Neuronal stem cell (in vitro differentiated cells): ENCODE measurements at regions not wholly inside any gene's neighbourhood (a gene's known extent, or its start where the extent isn't known, plus 50 kb on each side); places are given as distances from the start of the nearest gene placed in this dataset.

Experiments
- DNase-seq: peaks from one replicate; pipeline ENCODE4 v3.0.0-alpha.2; 2013; ENCODE audit warnings: low spot score
- H2AFZ ChIP-seq: one replicate; pipeline ENCODE4 v1.6.1; 2013; ENCODE audit warnings: mild to moderate bottlenecking, low read length, inconsistent platforms
- H2AK5ac ChIP-seq: 2 replicates; pipeline ENCODE4 v1.6.1; 2013; ENCODE audit warnings: low read depth, mild to moderate bottlenecking, inconsistent platforms, low read length, moderate library complexity, mixed read lengths
- H2BK120ac ChIP-seq: 2 replicates; pipeline ENCODE4 v1.6.1; 2013; ENCODE audit warnings: low read depth, mild to moderate bottlenecking, inconsistent platforms, low read length, moderate library complexity, mixed read lengths
- H2BK12ac ChIP-seq: one replicate; pipeline ENCODE4 v1.6.1; 2013; ENCODE audit warnings: low read length, inconsistent platforms
- H2BK15ac ChIP-seq: 2 replicates; pipeline ENCODE4 v1.6.1; 2013; ENCODE audit warnings: mild to moderate bottlenecking, low read length, inconsistent platforms, mixed read lengths
- H2BK5ac ChIP-seq: one replicate; pipeline ENCODE4 v1.6.1; 2013; ENCODE audit warnings: inconsistent platforms, mild to moderate bottlenecking, low read length, moderate library complexity
- H3K14ac ChIP-seq: one replicate; pipeline ENCODE4 v1.6.1; 2013; ENCODE audit warnings: low read length, inconsistent platforms
- H3K18ac ChIP-seq: 2 replicates; pipeline ENCODE4 v1.6.1; 2013; ENCODE audit warnings: low read length, inconsistent platforms
- H3K23ac ChIP-seq: 2 replicates; pipeline ENCODE4 v1.6.1; 2013; ENCODE audit warnings: low read depth, mild to moderate bottlenecking, mixed read lengths, low read length, inconsistent platforms; ENCODE audit not compliant: poor library complexity
- H3K27ac ChIP-seq: replicated peaks from 3 replicates; pipeline ENCODE4 v1.5.1; 2013; ENCODE audit warnings: low read length, inconsistent platforms
- H3K27me3 ChIP-seq, 3 experiments: 2 replicates each; pipeline ENCODE4 v1.6.1; 2013; ENCODE audit warnings: low read length in 3 of 3, mild to moderate bottlenecking in 2 of 3, inconsistent platforms in 1 of 3, low read depth in 1 of 3, mixed read lengths in 1 of 3, moderate library complexity in 1 of 3; ENCODE audit not compliant: control insufficient read depth in 3 of 3, insufficient read depth in 3 of 3
- H3K36me3 ChIP-seq, 2 donors: replicated peaks in 1 of 2; 2 replicates each; pipeline ENCODE4 v1.6.1; 2013; ENCODE audit warnings: low read length in 2 of 2; ENCODE audit not compliant: control insufficient read depth in 2 of 2, insufficient read depth in 2 of 2
- H3K4ac ChIP-seq: 2 replicates; pipeline ENCODE4 v1.6.1; 2013; ENCODE audit warnings: inconsistent platforms, mild to moderate bottlenecking, low read length, moderate library complexity
- H3K4me1 ChIP-seq, 2 donors: 1 replicate in 1 of 2; 2 replicates in 1 of 2; pipeline ENCODE4 v1.6.1; 2013; ENCODE audit warnings: low read length in 2 of 2, low read depth in 1 of 2; ENCODE audit not compliant: control insufficient read depth in 2 of 2, insufficient read depth in 1 of 2
- H3K4me2 ChIP-seq: one replicate; pipeline ENCODE4 v1.6.1; 2013; ENCODE audit warnings: mild to moderate bottlenecking, low read length, inconsistent platforms; ENCODE audit not compliant: insufficient read depth, poor library complexity, severe bottlenecking
- H3K4me3 ChIP-seq, 2 donors: 2 replicates each; pipeline ENCODE4 v1.5.1; 2013; ENCODE audit warnings: low read length in 2 of 2, mild to moderate bottlenecking in 2 of 2, inconsistent platforms in 1 of 2, moderate library complexity in 1 of 2
- H3K79me1 ChIP-seq: one replicate; pipeline ENCODE4 v1.6.1; 2013; ENCODE audit warnings: low read depth, mild to moderate bottlenecking, inconsistent platforms, low read length, moderate library complexity
- H3K9ac ChIP-seq: one replicate; pipeline ENCODE4 v1.6.1; 2013; ENCODE audit warnings: mild to moderate bottlenecking, low read depth, low read length, inconsistent platforms; ENCODE audit not compliant: poor library complexity
- H3K9me3 ChIP-seq, 2 donors: replicated peaks in 1 of 2; 2 replicates each; pipeline versions ENCODE3 to v1.6.1; 2013; ENCODE audit warnings: low read length in 2 of 2, mild to moderate bottlenecking in 2 of 2, inconsistent platforms in 1 of 2, low read depth in 1 of 2, mixed read lengths in 1 of 2, moderate library complexity in 1 of 2; ENCODE audit not compliant: control insufficient read depth in 2 of 2, insufficient read depth in 1 of 2
- H4K8ac ChIP-seq: one replicate; pipeline ENCODE4 v1.6.1; 2013; ENCODE audit warnings: low read depth, mild to moderate bottlenecking, inconsistent platforms, low read length, moderate library complexity
- H4K91ac ChIP-seq: one replicate; pipeline ENCODE4 v1.6.1; 2013; ENCODE audit warnings: low read length, low read depth, mild to moderate bottlenecking, inconsistent platforms; ENCODE audit not compliant: poor library complexity
- WGBS, 2 donors: extraction: QIAGEN DNeasy Blood & Tissue Kit; methylation state at CpG; one replicate each; pipeline ENCODE4 v1.1.7; 2013; ENCODE audit warnings: missing lambda C conversion rate in 2 of 2, mixed read lengths in 1 of 2; ENCODE audit not compliant: insufficient read length in 2 of 2, insufficient replicate concordance in 1 of 2; ENCODE audit errors: extremely low coverage in 2 of 2; 5-methylcytosine and 5-hydroxymethylcytosine counted together

- Histone ChIP-seq H4K8ac (no peak overlapping the region), H3K4me3 (no peak overlapping the region), H3K4me1 (peaks cover 5 to 6% of the 10 kb centered on the region in 2 donors), H3K4ac (no peak overlapping the region), H3K14ac (no peak overlapping the region), H3K36me3 (no peaks in the 10 kb centered on the region), H3K9me3 (peaks cover 0 to 1% of the 10 kb centered on the region in 2 donors), H2AFZ (no peak overlapping the region), H3K18ac (no peak overlapping the region), H2AK5ac (no peak overlapping the region), H3K27ac (no peak overlapping the region), H2BK12ac (no peak overlapping the region), H3K79me1 (no peaks in the 10 kb centered on the region), H3K23ac (no peak overlapping the region), H2BK120ac (no peak overlapping the region), H3K9ac (no peak overlapping the region), H2BK15ac (no peak overlapping the region), H2BK5ac (no peak overlapping the region), H3K27me3 (no peaks in the 10 kb centered on the region), H4K91ac (no peak overlapping the region), H3K4me2 (no peak overlapping the region)
- no peak for DNase-seq
- no CpG with 5 or more reads among the region's 1 CpG for WGBS, 2 donors
Measured at GRCh38 chr5:124478264-124478663, 268.2 kb downstream of the ZNF608 start.

- H2BK120ac ChIP-seq = no peak overlapping the region
- H2BK12ac ChIP-seq = no peak overlapping the region
- H3K4me3 ChIP-seq = no peak overlapping the region
- H2AK5ac ChIP-seq = no peak overlapping the region
- no peaks in the 10 kb centered on the region for H3K27me3 ChIP-seq
- no peak overlapping the region for H2BK15ac ChIP-seq
- H3K27ac ChIP-seq = no peak overlapping the region
- peaks cover 5 to 6% of the 10 kb centered on the region in 2 donors for H3K4me1 ChIP-seq
- H3K18ac ChIP-seq = no peak overlapping the region
- H3K79me1 ChIP-seq = no peaks in the 10 kb centered on the region
- H3K9me3 ChIP-seq = peaks cover 0 to 4% of the 10 kb centered on the region in 2 donors
- H3K4ac ChIP-seq = no peak overlapping the region
- H3K4me2 ChIP-seq = no peak overlapping the region
- no peak overlapping the region for H3K23ac ChIP-seq
- no peak for DNase-seq
- peak overlapping the region; percentile 12 for H2AFZ ChIP-seq
- no peak overlapping the region for H3K9ac ChIP-seq
- no peak overlapping the region for H4K8ac ChIP-seq
- H2BK5ac ChIP-seq = no peak overlapping the region
- no peak overlapping the region for H3K14ac ChIP-seq
- H4K91ac ChIP-seq = no peak overlapping the region
- WGBS, 2 donors = no CpG with 5 or more reads among the region's 2 CpGs
- no peaks in the 10 kb centered on the region for H3K36me3 ChIP-seq
Measured at GRCh38 chr5:124477577-124477976, 268.9 kb downstream of the ZNF608 start.

- DNase-seq = no peak
- no CpG with 5 or more reads among the region's 1 CpG for WGBS, 2 donors
- no peaks in the 10 kb centered on the region for H3K36me3 ChIP-seq
Measured at GRCh38 chr5:124477062-124477461, 269.4 kb downstream of the ZNF608 start.

DNA sequence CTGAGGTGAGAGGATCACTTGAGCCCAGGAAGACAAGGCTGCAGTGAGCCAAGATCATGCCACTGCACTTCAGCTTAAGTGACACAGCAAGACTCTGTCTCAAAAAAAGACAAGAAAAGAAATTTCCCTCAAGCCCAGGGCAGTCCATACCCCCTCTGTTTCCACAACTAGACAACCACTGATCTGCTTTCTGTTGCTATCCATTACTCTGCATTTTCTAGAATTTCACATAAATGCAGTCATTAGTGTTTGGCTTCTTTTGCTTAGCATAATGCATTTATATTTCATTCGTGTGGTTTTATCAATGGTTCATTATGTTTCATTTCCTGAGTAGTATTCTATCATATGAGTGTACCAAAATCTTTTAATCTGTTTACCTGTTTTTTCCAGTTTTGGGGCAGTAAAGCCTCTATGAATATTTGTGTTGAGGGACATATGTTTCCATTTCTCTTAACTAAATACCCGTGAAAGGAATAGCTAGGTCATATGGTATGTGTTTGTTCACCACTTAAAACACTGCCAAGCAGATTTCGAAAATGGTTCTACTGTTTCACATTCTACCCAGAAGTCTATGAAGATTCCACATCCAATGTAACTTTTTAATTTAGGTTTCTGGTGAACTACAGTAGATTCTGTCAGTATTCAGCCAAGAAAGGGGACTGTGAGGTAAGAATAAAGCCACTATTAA, 271.8 kb downstream of the ZNF608 start:
- H2BK15ac ChIP-seq = no peak overlapping the region
- H3K9ac ChIP-seq = no peak overlapping the region
- no peak overlapping the region for H4K8ac ChIP-seq
- H2AFZ ChIP-seq = no peak overlapping the region
- H3K27ac ChIP-seq = no peak overlapping the region
- H3K18ac ChIP-seq = no peak overlapping the region
- no peak for DNase-seq
- H3K4me3 ChIP-seq = no peak overlapping the region
- H3K23ac ChIP-seq = no peak overlapping the region
- H2AK5ac ChIP-seq = no peak overlapping the region
- no peak overlapping the region for H2BK5ac ChIP-seq
- H3K79me1 ChIP-seq = no peaks in the 10 kb centered on the region
- no peak overlapping the region for H2BK12ac ChIP-seq
- no peaks in the 10 kb centered on the region for H3K36me3 ChIP-seq
- no peaks in the 10 kb centered on the region for H3K27me3 ChIP-seq
- H2BK120ac ChIP-seq = no peak overlapping the region
- peaks cover 0 to 5% of the 10 kb centered on the region in 2 donors for H3K9me3 ChIP-seq
- H3K4ac ChIP-seq = no peak overlapping the region
- no peak overlapping the region for H3K4me2 ChIP-seq
- WGBS, 2 donors = no CpG with 5 or more reads among the region's 3 CpGs
- H4K91ac ChIP-seq = no peak overlapping the region
- H3K4me1 ChIP-seq = peaks cover 5 to 13% of the 10 kb centered on the region in 2 donors
- H3K14ac ChIP-seq = no peak overlapping the region

More at GRCh38 chr5:124477062-124477461, 269.4 kb downstream of the ZNF608 start:
- Histone ChIP-seq H3K4me1 (peaks cover 5 to 6% of the 10 kb centered on the region in 2 donors), H2AK5ac (no peak overlapping the region), H3K14ac (no peak overlapping the region), H3K27ac (no peak overlapping the region), H3K4ac (no peak overlapping the region), H2BK12ac (no peak overlapping the region), H3K27me3 (no peaks in the 10 kb centered on the region), H2BK5ac (no peak overlapping the region), H3K18ac (peak overlapping the region; percentile 57), H3K9ac (no peak overlapping the region), H4K91ac (no peak overlapping the region), H2BK15ac (no peak overlapping the region), H3K9me3 (peaks cover 0 to 5% of the 10 kb centered on the region in 2 donors), H2BK120ac (no peak overlapping the region), H3K4me2 (no peak overlapping the region), H2AFZ (peak overlapping the region; percentile 33), H4K8ac (no peak overlapping the region), H3K79me1 (no peaks in the 10 kb centered on the region), H3K23ac (no peak overlapping the region), H3K4me3 (no peak overlapping the region)
